ENCODE measurements at regions not wholly inside any gene's neighbourhood (a gene's known extent, or its start where the extent isn't known, plus 50 kb on each side); places are given as distances from the start of the nearest gene placed in this dataset.
A peak's percentile ranks its signal among the peaks of the same experiment; 100 is the strongest.

GRCh38 chr2:172351586-172351985 lies 75.8 kb upstream of the ITGA6 start (continued):
- TF ChIP-seq, protein P1, sequence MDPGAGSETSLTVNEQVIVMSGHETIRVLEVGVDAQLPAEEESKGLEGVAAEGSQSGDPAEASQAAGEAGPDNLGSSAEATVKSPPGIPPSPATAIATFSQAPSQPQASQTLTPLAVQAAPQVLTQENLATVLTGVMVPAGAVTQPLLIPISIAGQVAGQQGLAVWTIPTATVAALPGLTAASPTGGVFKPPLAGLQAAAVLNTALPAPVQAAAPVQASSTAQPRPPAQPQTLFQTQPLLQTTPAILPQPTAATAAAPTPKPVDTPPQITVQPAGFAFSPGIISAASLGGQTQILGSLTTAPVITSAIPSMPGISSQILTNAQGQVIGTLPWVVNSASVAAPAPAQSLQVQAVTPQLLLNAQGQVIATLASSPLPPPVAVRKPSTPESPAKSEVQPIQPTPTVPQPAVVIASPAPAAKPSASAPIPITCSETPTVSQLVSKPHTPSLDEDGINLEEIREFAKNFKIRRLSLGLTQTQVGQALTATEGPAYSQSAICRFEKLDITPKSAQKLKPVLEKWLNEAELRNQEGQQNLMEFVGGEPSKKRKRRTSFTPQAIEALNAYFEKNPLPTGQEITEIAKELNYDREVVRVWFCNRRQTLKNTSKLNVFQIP (CRISPR knock-in tag; IDR thresholded peaks at IDR 0.05; ENCODE audit: borderline replicate concordance, low read depth) = no peak
- no peak for TF ChIP-seq OSR1 (CRISPR knock-in tag; IDR thresholded peaks at IDR 0.05)

DNA sequence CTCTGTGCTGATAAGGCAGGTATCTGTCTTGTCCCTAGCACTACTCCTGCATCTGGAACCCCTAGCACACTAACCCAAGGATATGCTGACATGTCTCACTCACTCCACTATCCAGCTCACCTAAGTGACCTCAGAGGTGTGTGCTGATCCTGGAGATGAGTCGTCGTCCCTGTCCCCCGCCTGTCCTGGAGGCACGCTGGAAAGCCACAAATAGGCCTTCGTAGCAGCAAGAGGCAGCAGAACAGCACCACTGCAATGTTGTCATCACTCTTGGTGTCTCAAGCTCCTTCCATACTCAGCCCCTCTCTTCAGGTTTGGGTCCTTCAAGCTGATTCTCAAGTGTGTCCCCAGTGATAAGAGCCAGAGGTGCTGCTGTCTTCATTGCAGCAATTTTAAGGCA lies 73.0 kb upstream of the ITGA6 start:
- ATAC-seq = no peak

DNA sequence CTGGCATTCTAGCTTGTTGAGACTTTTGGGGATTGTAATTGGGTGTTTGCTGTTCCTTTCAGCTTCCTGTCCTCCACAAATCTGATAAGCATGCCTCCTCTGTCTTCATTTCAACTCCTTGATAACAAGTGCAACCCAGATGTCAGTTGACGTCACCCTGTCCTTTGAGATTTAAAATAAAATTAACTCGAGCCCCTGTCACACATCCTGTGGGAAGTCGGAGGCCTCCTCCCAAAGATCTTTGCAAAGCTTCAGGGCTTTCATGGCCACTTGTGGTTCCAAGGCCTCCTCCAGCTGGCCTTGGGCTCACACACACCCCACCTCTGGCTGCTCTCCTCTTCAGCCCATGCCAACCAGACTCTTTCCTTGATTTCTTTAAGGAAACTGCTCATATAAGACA lies 69.9 kb upstream of the ITGA6 start:
- TF ChIP-seq TSHZ2 (CRISPR knock-in tag; IDR thresholded peaks at IDR 0.05) = 0 out of 2 replicates have a peak, but pooled peaks have one; percentile 20
- peak; percentile 76; the same call in 1 of the 2 replicates for TF ChIP-seq TCF4 (CRISPR knock-in tag; IDR thresholded peaks at IDR 0.05; ENCODE audit: borderline replicate concordance)
- no peak for TF ChIP-seq TOX (CRISPR knock-in tag; IDR thresholded peaks at IDR 0.05; ENCODE audit: borderline replicate concordance)
- no peak for ATAC-seq

More for the DNA sequence above, 73.0 kb upstream of the ITGA6 start:
- TF ChIP-seq ISL1 (CRISPR knock-in tag; IDR thresholded peaks at IDR 0.05) (no peak), ZFP3 (CRISPR knock-in tag; IDR thresholded peaks at IDR 0.05) (no peak)

- ATAC-seq = no peak
- no peak for TF ChIP-seq GLIS3 (CRISPR knock-in tag; IDR thresholded peaks at IDR 0.05)
- TF ChIP-seq ARNTL (CRISPR knock-in tag; IDR thresholded peaks at IDR 0.05; ENCODE audit: borderline replicate concordance, low read depth) = no peak
- no peak for TF ChIP-seq ESRRG (CRISPR knock-in tag; IDR thresholded peaks at IDR 0.05)
- TF ChIP-seq ZNF565 (CRISPR knock-in tag; conservative IDR thresholded peaks at IDR 0.05; ENCODE audit: low read depth) = no peak
- no peak for TF ChIP-seq ZC3H10 (CRISPR knock-in tag; IDR thresholded peaks at IDR 0.05)
- no peak for TF ChIP-seq ZNF70 (CRISPR knock-in tag; IDR thresholded peaks at IDR 0.05)
- no peak for TF ChIP-seq SNAI2 (CRISPR knock-in tag; IDR thresholded peaks at IDR 0.05)
- no peak for TF ChIP-seq PATZ1 (CRISPR knock-in tag; IDR thresholded peaks at IDR 0.05; ENCODE audit: borderline replicate concordance)
- no peak for TF ChIP-seq OSR1 (CRISPR knock-in tag; IDR thresholded peaks at IDR 0.05)
- no peak for TF ChIP-seq CREB5 (CRISPR knock-in tag; IDR thresholded peaks at IDR 0.05; ENCODE audit: low read depth)
- TF ChIP-seq CSRNP3 (CRISPR knock-in tag; IDR thresholded peaks at IDR 0.05) = no peak
- no peak for TF ChIP-seq RARB (CRISPR knock-in tag; IDR thresholded peaks at IDR 0.05)
- TF ChIP-seq PPARA (CRISPR knock-in tag; IDR thresholded peaks at IDR 0.05; ENCODE audit: borderline replicate concordance) = no peak
These were observed 68.5 kb upstream of the ITGA6 start for GRCh38 chr2:172358691-172359556.

All from SK-N-SH treated with all-trans-retinoic acid at 6 μM for 48 hours (cell line).